ENCODE measurements at regions not wholly inside any gene's neighbourhood (a gene's known extent, or its start where the extent isn't known, plus 50 kb on each side); places are given as distances from the start of the nearest gene placed in this dataset.
"Not testable (repeated sequence)": the region's sequence is repeated elsewhere in the genome, so short reads cannot be mapped to it uniquely, and the experiment has no call there.

GRCh38 chr9:24067107-24067506 is 241.1 kb upstream of the ELAVL2 start:
- DNase-seq = not testable (repeated sequence)

- no peak for DNase-seq
Measured at GRCh38 chr9:24059651-24060050, 233.6 kb upstream of the ELAVL2 start.

- no peak for DNase-seq
Measured at GRCh38 chr9:24051587-24051986, 225.5 kb upstream of the ELAVL2 start.

GRCh38 chr9:24050239-24050638 is 224.2 kb upstream of the ELAVL2 start:
- not testable (repeated sequence) for DNase-seq

- no peak for DNase-seq
Measured at GRCh38 chr9:24045150-24045549, 219.1 kb upstream of the ELAVL2 start.

- DNase-seq = no peak
Measured at GRCh38 chr9:24044576-24044975, 218.5 kb upstream of the ELAVL2 start.

- no peak for DNase-seq
Measured at GRCh38 chr9:24041160-24041690, 215.2 kb upstream of the ELAVL2 start.

- DNase-seq = no peak
Measured at GRCh38 chr9:24036459-24036858, 210.4 kb upstream of the ELAVL2 start.

GRCh38 chr9:24035816-24036215 is 209.8 kb upstream of the ELAVL2 start:
- DNase-seq = no peak

- DNase-seq = no peak
Measured at GRCh38 chr9:24011881-24012280, 185.8 kb upstream of the ELAVL2 start.

- DNase-seq = no peak
Measured at GRCh38 chr9:24011009-24011717, 185.1 kb upstream of the ELAVL2 start.

GRCh38 chr9:24009322-24009721 is 183.3 kb upstream of the ELAVL2 start:
- no peak for DNase-seq

GRCh38 chr9:24007185-24007584 is 181.1 kb upstream of the ELAVL2 start:
- DNase-seq = no peak

- not testable (repeated sequence) for DNase-seq
Measured at GRCh38 chr9:23991874-23992273, 165.8 kb upstream of the ELAVL2 start.

- no peak for DNase-seq
Measured at GRCh38 chr9:23979491-23979890, 153.5 kb upstream of the ELAVL2 start.

- no peak for DNase-seq
Measured at GRCh38 chr9:23962101-23962500, 136.1 kb upstream of the ELAVL2 start.

- no peak for DNase-seq
Measured at GRCh38 chr9:23945897-23946296, 119.9 kb upstream of the ELAVL2 start.

GRCh38 chr9:23941051-23941450 is 115.0 kb upstream of the ELAVL2 start:
- no peak for DNase-seq

GRCh38 chr9:23938908-23939307 is 112.9 kb upstream of the ELAVL2 start:
- DNase-seq = no peak

- DNase-seq = no peak
Measured at GRCh38 chr9:23934291-23934906, 108.4 kb upstream of the ELAVL2 start.

GRCh38 chr9:23933348-23933747 is 107.3 kb upstream of the ELAVL2 start:
- no peak for DNase-seq

GRCh38 chr9:23926368-23926767 is 100.3 kb upstream of the ELAVL2 start:
- no peak for DNase-seq

GRCh38 chr9:23914431-23915003 is 88.5 kb upstream of the ELAVL2 start:
- DNase-seq = no peak

GRCh38 chr9:23907343-23907742 is 81.3 kb upstream of the ELAVL2 start:
- DNase-seq = no peak
